DMS153 (cell line): ENCODE measurements at regions not wholly inside any gene's neighbourhood (a gene's known extent, or its start where the extent isn't known, plus 50 kb on each side); places are given as distances from the start of the nearest gene placed in this dataset.
A peak's percentile ranks its signal among the peaks of the same experiment; 100 is the strongest.

Source experiments
- DNase-seq: peaks from one replicate; lab custom pipeline; 2025; lab: John Stamatoyannopoulos, UW

DNA sequence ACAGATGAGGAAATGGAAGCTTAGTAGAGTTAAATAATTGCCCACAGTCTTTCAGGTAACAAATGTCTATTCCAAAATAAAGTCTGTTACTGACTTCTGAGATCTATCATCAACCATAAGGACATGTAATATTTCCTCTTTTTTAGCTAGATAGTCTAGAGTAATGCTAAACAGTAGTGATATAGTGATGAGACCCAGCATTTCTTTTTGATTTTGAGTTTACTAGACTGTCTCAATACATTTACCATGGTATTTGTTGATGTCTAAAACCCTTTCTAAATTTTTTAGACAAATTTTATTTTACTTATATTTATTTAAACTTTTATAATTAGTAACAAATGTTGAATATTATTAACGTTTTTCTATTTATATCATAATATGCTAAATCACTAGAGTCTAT lies 465.1 kb upstream of the SLIT2 start:
- no peak for DNase-seq

DNA sequence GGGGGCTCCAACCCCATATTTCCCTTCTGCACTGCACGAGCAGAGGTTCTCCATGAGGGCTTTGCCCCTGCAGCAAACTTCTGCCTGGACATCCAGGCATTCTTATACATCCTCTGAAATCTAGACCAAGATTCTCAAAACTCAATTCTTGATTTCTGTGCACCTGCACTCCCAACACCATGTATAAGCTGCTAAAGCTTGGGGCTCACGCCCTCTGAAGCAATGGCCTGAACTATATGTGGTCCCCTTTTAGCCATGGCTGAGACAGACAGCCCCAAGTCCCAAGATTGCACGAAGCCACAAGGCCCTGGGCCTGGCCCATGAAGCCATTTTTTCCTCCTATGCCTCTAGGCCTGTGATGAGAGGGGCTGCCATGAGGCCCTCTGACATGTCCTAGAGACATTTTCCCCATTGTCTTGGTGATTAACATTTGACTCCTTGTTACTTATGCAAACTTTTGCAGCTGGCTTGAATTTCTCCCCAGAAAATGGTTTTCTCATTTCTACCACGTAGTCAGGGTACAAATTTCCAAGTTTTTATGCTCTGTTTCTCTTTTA lies 468.0 kb upstream of the SLIT2 start:
- DNase-seq, result no peak

DNA sequence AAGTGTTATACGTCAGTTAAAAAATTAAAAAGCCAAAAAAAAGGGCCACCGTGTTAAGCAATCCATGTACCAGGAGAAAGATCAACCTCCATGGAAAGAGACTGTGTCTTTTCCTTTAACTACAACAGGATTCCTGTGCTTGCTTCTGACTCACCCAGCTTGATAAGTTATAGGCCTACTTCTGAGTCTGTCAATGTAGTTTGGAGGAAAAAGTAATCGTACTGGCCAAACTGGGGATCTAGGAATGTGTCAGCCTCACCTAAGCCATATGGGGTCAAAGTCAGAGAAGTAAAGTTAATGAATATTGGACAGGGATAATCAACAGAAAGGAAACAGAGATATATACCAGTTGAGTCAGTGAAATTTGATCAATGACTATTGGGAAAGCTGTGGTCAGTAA lies 470.8 kb upstream of the SLIT2 start:
- no peak for DNase-seq

DNA sequence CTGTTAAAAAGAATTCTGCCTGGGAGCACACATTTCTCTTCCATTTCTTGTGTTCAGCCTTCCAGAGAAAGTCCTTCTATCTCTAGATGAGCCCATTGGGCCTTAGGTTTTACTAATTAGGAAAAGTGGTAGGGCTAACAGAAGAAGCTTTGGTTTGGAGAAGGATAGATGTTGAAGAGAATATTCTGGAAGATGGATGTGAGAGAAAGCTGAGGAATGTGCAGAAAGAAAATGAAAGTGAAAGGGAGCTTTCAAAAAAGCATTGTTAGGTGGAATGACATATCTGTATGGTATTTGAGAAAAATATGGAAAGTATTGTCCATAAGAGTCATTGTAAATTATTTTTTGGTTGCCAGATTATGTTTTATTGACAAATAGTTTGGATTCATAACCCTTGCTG lies 474.8 kb upstream of the SLIT2 start:
- DNase-seq, result no peak

DNA sequence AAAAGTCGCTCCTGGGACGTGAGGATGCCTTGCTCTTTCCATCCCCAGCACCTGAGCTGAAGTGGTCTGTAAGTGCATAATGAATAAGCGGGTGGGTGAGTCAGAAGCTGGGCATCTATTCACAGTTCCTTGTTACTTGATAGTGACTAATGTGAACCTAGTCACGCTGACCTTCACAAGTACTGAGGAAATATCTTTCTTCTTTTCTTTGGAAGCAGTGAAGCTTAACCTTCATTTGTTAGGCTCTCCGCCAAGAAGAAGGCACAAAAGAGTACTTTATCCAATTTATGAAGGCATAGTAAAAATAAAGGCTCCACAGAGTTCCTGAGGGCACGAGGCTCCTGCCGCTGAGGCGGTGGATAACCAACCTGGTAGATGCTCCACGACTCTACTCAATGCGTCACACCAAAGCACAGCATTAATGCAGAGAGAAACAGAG lies 475.7 kb upstream of the SLIT2 start:
- DNase-seq, result peak; percentile 10

DNA sequence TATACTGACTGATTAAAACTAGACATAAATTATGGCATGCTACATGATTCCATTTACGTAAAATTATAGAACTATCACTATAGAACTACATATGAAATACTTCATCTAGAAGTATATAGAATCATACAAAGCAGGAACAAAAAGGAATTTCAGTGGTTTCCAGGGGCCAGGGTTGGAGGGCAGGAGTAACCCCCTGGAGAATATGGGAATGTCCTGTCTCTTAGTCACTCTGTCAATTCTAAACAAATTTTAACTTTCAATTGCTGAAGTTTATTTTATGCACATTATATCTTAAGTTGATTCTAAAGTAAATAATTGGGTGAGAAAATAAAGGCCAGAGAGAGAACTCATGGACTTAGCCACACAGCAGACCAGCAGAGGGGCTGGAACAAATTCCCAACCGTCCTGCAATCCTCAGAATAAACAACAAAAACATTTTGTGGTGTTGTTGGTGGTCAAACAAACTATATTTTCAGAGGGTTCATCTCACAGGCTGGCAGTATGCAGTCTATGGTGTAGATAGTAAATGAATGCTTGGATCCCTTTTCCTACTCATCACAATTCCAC lies 476.9 kb upstream of the SLIT2 start:
- DNase-seq, result no peak

DNA sequence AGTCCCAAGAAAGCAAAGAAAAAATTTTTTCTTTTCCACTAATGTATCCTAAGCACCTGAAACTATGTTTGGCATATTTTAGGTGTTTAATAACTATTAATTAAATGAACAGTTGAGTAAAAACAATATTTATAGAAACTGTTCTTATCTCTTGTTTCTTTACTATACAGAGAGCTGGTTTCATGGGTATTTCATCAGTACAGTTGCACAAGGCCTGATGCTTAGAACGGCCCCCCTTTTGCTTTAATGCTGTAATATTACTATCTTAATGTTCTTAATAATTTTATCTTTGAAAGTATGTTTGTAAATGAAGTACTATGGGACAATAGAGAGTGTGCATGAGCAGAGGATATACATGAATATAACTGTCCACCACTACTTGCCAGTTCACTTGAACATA lies 479.1 kb upstream of the SLIT2 start:
- no peak for DNase-seq

DNA sequence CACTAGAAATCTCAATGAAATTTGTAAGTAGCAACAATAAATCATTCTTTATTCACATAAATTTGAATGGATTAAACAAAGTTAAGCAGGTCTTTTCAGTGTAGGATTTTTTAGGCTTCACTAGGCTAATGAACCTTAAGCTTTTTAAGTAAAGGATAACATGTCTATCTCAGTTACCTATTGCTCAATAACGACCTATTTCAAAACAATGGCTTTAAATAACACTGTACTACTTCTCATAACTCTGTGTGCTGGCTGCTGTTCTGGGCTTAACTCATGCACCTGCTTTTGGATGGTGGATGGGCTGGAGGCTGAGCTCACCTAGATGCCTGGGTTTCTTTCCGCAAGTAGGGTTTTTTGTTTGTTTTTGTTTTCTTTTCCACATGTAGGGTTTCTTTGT lies 495.0 kb upstream of the SLIT2 start:
- no peak for DNase-seq

DNA sequence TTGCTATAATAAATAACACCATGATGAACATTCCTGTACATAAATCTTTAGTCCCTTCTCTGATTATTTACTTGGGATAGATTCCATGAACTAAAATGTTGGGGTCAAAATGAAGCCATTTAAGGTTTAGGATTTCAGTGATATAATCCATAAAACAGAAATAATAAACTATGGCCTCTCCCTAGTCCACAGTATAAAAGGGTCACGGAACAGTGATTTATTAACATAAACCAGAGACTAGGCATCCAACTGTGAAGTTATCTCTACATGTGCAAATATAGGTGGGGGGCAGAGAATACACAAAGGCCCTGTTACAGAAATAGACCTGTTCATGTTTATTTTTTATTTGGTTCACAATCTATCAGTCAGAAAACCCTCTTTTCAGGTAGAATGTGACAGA lies 499.1 kb upstream of the SLIT2 start:
- no peak for DNase-seq

DNA sequence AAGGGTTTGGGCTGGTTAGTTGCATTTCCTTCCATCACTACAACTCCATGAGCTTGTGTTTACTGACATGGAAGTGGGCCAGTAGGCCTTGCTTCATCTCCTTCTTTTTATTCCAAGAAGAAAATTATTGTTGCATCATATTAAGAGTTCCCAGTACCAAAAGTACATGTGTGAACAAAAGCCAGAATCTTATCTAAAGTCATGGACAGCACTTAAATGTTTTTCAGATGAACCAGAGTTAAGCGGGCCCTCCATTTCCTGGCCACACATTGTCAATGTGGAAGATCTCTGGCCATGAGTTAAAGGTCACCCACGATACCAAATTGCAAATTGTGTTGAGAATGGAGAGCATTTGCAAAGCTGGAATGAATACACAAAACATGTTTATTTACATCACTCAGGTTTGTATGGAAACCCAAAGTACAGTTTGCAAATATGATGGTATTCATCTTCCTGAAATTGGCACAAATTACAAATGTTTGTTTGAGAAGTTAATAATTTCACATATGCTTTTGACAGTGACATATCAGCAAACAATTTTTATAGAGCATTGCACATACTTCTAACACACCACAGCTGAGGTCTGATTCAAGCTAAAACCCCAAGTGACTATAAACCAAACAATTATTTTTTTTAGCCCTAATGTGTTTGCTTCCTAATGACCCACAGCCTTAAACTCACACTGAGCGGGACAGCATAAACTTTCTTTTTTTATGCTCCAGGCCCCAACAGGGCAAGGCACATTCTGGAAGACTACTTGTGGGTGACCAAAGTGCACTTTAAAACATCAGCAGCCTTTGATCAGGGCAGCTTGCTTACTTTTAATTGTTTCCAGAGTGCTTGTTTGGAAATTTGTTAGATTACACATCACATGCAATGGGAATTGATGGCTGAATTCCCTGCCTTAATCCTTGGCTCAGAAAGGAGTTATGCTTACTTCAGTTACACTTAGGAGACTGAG lies 502.9 kb upstream of the SLIT2 start:
- DNase-seq, result no peak

DNA sequence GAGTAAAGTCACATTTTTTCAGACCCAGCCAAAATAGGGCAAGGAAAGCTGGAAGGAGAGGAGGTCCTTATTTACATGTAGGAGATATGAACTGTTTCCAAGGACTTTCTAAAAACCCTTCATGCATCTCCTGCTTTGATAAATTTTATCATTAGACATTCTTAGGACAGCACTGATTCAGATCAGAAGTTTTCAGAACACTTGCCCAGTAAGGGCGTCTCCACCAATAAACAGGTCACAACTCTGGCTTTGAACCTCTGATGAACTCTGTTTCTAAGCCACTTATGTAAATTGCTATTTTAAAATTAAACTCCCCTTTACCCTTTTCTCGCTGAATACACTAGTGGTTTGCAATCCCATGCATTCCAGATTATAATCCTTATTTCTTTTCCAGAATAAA lies 505.3 kb upstream of the SLIT2 start:
- no peak for DNase-seq

DNA sequence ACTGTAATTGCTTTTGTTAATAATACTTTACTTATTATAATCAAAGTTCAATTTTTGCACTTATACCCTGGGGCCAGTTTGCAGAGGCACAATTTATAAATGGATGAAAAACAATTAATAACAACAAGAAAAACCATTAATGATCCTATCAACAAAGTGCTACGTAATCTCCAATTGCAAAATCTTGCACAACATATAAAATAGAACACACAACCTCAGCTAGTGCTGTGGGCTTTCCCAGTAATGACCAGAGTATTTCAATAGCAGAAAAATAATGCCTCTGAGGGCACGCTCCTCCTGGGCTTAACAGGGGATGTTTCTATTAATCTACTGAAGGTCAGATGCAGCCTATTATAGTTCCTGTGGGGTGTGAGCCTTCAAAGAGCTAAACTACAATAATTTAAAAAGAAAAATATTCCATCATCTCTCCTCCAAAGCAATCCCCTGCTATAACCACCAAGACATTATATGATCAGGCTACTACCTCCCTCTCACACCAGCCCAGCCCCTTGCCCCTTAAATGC lies 508.5 kb upstream of the SLIT2 start:
- DNase-seq, result no peak

DNA sequence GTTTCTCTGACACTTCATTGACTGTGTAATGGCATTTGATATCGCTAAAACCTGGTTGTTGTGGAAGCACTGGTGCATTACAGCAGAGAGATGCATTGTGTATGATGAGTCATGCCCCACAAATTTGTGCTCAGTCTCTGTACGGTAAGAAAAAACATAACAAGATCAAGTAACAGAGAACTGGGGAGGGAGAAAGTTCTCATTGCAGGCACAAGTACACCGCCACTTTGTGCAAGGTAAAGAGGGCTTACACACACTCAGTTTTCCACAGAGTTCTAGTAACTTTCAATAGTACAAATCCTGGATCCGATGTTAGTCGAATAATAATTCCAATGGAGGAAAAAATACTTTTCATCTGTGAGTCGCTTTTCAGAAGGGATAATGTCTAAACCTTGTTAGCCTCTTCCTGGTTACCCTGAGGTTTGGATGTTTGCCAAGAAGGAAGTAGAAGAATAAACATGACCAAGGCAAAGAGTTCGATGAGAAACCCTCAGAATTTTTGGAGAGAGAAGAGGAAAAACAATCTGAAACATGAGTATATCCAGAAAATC lies 512.5 kb upstream of the SLIT2 start:
- DNase-seq, result no peak

DNA sequence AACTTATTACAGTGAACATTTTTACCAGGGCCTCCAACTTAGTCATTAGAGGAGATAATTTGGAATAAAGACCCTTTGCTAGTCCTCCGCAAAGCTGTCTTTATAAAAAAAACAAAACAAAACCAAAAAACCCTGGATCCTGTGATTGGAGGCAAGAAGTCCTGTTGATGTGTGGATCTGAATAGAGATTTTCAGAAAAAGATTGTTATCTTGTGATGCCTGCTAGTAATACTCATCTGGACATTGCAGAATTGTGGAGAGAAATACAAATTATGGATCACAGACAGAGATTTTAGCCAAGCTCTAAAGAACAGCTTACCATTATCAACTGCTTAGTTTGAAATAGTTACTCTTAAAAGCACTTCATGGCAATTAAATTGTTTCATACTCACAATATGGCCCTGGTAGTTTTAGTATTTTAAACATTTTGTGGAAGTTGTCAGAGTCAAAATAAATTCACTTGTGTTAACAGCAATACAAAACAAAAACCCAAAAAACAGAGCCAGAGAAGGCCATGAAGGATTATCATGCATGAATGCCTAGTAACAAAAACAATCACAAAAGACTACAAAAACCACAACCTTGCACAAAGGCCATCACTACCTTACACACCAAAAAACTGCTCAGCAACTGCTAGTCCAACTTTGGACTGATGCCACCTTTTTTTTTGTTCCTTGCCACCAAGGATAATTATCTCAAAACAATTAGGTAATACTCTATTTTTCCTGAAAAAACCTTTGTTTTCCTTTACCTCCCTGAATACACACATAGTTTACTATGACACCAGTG lies 514.5 kb upstream of the SLIT2 start:
- DNase-seq, result no peak

DNA sequence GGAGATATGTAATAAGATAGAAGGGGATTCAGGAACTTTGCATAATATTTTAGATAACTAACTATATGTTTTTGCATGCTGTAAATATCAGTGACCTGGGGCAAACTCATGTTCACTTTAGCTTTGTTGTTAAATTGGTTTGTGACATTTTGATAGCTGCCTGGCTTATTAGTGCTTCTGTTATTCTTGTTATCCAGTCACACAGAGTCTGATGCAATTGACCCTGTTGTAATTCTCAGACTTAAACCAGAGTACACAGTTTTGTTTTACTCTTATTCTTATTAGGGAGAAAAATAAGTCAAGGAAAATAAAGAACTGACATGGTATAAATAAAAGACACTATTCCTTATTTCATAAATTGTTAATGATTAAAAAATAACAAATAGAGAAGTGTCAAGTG lies 516.7 kb upstream of the SLIT2 start:
- DNase-seq, result no peak

DNA sequence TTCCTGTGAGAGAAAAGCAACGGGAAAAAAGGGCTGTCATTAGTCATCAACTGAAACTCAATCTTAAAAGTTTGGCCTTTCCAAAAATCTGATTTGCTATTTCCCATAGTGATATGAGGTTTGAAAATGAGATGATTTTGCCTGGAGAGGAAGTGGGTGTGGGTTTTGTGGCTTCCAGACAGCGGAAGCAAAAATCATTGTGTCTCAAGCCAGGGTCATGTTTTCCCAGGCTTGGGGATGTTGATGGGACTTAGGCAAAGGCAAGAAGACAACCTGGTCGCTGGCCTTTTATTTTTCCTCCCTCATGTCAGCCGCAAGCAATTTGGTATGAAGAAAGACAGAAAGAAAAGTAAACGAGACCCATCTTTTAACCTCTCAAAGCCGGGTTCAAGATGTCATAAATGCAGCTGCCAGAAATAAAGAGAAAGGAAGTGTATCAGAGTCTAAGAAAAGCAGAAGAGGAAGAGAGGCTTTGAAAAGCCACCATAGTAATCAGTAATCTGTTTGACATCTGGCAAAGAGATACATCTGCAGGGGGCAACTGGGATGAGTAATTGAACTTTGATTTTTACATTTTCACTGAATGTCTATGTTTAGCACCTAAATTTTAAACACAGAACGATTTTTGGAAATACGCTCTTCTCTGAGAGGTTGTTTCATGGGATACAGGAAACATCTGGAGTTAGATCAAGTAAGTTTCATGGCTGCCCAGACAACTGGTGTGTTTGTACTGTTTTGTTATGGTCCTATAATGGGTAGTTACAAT lies 521.6 kb upstream of the SLIT2 start:
- no peak for DNase-seq

DNA sequence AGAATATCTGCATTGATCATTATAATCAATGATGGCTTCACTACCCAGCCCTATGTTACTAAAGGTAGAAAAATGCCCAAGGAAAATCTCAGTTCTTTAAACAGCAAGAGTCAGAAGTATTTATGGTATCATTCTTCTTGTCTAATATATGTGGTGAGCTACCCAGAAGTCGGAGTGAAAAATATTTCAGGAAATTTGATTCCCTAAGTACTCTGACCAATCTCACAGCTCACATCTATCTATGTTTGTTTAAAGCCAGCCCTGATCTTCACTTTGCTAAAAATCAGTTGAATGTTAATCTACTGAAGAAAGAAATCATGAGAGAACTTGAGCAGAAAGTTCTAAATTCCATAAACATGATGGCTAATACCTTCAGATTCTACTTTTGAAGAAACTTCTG lies 522.9 kb upstream of the SLIT2 start:
- DNase-seq, result no peak

DNA sequence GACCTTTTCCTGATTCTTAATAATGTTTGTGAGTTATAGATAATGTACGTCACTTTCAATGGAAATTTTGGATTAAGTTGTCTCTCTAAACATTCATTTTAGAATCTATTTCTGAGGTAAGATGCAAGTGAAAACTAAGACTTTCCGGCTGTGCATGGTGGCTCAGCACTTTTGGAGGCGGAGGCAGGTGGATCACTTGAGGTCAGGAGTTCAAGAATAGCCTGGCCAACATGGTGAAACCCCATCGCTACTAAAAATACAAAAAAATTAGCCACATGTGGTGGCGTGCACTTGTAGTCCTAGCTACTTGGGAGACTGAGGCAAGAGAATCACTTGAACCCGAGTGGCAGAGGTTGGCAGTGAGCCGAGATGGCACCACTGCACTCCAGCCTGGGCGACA lies 524.6 kb upstream of the SLIT2 start:
- DNase-seq, result no peak

DNA sequence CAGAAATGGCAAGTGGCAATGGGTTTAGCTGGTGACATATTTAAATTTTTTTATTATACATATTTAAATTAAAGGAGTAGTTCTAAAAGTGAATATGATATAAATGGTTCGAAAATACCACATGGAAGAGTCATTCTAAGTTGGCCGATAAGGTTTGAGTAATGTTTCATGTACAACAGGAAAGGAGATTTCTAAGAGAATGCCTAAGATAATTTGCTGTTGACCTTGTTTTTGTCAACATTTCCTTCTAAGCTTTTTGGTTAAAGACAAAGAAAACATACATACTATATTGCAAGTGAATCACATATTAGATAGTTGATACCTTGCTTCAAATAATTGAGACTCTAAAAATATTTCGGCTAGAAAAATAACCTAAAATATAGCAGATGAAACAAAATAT lies 526.6 kb upstream of the SLIT2 start:
- no peak for DNase-seq

DNA sequence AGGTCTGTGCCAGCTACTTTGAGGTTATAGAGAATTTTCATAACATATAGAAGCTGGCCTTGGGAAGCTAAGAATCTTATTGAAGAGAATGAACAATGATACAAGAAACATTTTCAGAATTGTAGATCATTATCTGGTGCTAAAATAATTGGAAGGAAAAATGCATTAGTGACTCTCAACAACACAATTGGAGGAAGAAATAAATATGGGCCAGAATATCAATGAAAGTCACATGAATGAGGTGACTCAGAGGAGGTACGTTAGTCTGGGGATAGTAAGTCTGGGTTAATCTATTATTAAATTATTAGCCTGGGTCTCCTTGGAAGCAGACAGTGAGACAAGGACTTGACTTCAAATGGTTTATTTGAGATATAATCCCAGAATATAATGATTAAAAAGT lies 529.3 kb upstream of the SLIT2 start:
- no peak for DNase-seq

DNA sequence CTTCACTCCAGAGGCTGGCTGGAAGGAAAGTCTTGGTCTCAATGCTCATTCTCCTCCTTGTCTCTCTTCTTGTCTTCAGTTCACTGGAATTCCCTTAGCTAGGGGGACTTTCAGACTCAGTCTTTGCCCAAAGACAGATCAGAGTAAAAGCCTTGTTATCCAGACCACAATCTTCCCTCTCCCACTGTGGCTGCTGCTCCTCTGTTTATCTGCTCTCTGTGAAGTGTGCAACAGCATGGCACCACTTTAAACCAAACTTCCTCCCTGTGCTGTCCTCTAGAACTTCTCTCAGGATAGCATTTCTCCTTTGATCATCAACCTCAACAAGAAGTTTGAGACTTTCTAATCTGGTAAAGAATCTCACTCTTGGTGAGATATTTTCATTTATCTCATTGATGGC lies 530.1 kb upstream of the SLIT2 start:
- no peak for DNase-seq
